Right atrium auricular region (tissue), 2 donors: ENCODE measurements at regions not wholly inside any gene's neighbourhood (a gene's known extent, or its start where the extent isn't known, plus 50 kb on each side); places are given as distances from the start of the nearest gene placed in this dataset.

Source experiments
- DNase-seq: peaks from one replicate; pipeline ENCODE4 v3.0.0-alpha.2; 2019; ENCODE audit warnings: low spot score
- H3K27ac ChIP-seq, 2 donors: fragments of 200-600 bp; sonication (generic); 1 replicate in 1 of 2; 2 replicates in 1 of 2; pipeline ENCODE4 v1.5.1; 2016 to 2019
- H3K27me3 ChIP-seq, 2 donors: fragments of 200-600 bp; sonication (generic); one replicate each; pipeline versions ENCODE4 v1.5.1 to v1.6.0; 2017 to 2019
- H3K36me3 ChIP-seq: fragments of 200-600 bp; sonication (generic); one replicate; pipeline ENCODE4 v1.5.1; 2016
- H3K4me1 ChIP-seq, 2 donors: fragments of 200-600 bp; sonication (generic); one replicate each; pipeline versions ENCODE4 v1.5.1 to v1.6.0; 2017 to 2019
- H3K4me3 ChIP-seq, 2 donors: fragments of 200-600 bp; sonication (generic); 1 replicate in 1 of 2; 2 replicates in 1 of 2; pipeline ENCODE4 v1.5.1; 2017 to 2019; ENCODE audit warnings: mild to moderate bottlenecking in 1 of 2, moderate library complexity in 1 of 2
- H3K9me3 ChIP-seq, 2 donors: fragments of 200-600 bp; sonication (generic); one replicate each; pipeline ENCODE4 v1.5.1; 2019
- TF ChIP-seq, protein P1 (sequence below), 2 donors: fragments of 200-600 bp; sonication (generic); IDR thresholded peaks; one replicate each; pipeline ENCODE4 v1.5.1; 2019; ENCODE audit warnings: antibody characterized with exemption in 2 of 2

DNA sequence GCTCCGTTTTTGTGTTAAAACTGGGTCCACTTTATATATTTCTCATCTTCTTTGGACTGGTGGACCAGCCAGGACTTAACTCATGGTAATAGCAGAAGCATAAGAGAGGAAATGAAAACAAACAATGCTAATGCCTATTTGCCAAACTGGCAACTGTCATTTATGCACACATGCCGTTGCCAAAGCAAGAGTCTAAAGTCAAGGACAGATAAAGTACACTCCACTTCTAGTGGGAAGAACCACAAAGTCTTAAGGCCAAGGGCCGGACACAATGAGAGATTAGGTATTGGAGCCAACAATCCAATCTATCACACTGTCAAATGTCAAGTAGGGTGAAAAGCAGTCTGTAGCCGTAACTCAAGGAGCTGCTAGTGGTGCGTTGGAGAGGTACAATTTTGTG, 157.7 kb downstream of the LYPLAL1 start:
- TF ChIP-seq, protein P1, sequence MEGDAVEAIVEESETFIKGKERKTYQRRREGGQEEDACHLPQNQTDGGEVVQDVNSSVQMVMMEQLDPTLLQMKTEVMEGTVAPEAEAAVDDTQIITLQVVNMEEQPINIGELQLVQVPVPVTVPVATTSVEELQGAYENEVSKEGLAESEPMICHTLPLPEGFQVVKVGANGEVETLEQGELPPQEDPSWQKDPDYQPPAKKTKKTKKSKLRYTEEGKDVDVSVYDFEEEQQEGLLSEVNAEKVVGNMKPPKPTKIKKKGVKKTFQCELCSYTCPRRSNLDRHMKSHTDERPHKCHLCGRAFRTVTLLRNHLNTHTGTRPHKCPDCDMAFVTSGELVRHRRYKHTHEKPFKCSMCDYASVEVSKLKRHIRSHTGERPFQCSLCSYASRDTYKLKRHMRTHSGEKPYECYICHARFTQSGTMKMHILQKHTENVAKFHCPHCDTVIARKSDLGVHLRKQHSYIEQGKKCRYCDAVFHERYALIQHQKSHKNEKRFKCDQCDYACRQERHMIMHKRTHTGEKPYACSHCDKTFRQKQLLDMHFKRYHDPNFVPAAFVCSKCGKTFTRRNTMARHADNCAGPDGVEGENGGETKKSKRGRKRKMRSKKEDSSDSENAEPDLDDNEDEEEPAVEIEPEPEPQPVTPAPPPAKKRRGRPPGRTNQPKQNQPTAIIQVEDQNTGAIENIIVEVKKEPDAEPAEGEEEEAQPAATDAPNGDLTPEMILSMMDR (IDR thresholded peaks at IDR 0.05), result no peak
- no peaks in the 10 kb centered on the region for H3K9me3 ChIP-seq
- H3K4me3 ChIP-seq, result no peak overlapping the region
- no peak overlapping the region for H3K27ac ChIP-seq
- H3K36me3 ChIP-seq, result no peaks in the 10 kb centered on the region
- no peaks in the 10 kb centered on the region for H3K4me1 ChIP-seq
- no peaks in the 10 kb centered on the region for H3K27me3 ChIP-seq
- DNase-seq, result no peak

GRCh38 chr1:219330669-219331068, 157.0 kb downstream of the LYPLAL1 start:
- DNase-seq, result no peak
- Histone ChIP-seq H3K27ac (no peak overlapping the region), H3K4me1 (no peaks in the 10 kb centered on the region), H3K4me3 (no peak overlapping the region), H3K27me3 (no peaks in the 10 kb centered on the region), H3K9me3 (no peaks in the 10 kb centered on the region), H3K36me3 (no peaks in the 10 kb centered on the region)
- TF ChIP-seq, protein P1 (IDR thresholded peaks at IDR 0.05), result no peak

DNA sequence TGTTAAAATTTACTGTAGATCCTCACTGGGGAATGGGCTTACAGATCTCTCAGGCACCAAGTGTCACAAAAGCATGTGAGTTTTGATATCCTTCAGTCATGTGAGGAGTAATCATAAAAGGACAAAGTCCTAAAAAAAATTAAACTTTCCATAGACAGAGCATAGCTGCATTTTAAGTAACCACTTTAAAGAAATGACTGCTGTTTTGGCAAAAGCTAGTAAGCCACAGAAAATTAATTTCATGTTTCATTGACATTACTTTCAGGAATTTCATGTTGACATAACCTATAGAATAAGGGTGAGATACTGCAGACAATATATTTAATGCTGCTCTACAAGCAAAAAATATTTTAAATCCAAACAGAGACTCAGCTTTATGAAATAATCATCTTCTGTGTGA, 156.3 kb downstream of the LYPLAL1 start:
- Histone ChIP-seq H3K27me3 (no peaks in the 10 kb centered on the region), H3K36me3 (no peaks in the 10 kb centered on the region), H3K9me3 (no peaks in the 10 kb centered on the region), H3K4me3 (no peak overlapping the region), H3K27ac (no peak overlapping the region), H3K4me1 (no peaks in the 10 kb centered on the region)
- TF ChIP-seq, protein P1 (IDR thresholded peaks at IDR 0.05), result no peak
- DNase-seq, result no peak

DNA sequence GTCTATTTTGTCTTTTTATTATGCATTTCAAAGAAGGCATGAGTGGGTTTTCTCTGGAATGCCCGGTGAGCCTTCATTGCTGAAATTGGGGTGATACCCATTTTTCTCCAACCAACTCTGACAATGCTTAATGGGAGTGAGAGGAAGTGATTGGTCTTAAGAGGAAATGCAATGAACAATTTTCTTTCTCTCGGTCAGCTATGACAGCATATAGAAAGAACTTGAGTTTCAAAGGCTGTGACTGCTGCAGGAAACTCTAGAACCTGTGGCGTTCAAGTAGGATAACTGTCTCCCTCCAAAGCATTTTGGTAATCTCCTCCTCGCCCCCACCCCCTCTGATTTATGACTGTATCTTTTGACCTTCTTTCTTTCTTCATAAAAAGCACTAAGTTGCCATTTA, 155.9 kb downstream of the LYPLAL1 start:
- Histone ChIP-seq H3K27ac (no peak overlapping the region), H3K36me3 (no peaks in the 10 kb centered on the region), H3K4me3 (no peak overlapping the region), H3K4me1 (no peaks in the 10 kb centered on the region), H3K9me3 (no peaks in the 10 kb centered on the region), H3K27me3 (no peaks in the 10 kb centered on the region)
- TF ChIP-seq, protein P1 (IDR thresholded peaks at IDR 0.05), result no peak
- no peak for DNase-seq

GRCh38 chr1:219326843-219327242, 153.2 kb downstream of the LYPLAL1 start:
- DNase-seq, result no peak
- Histone ChIP-seq H3K9me3 (no peaks in the 10 kb centered on the region), H3K27ac (no peak overlapping the region), H3K36me3 (no peaks in the 10 kb centered on the region), H3K4me1 (no peaks in the 10 kb centered on the region), H3K4me3 (no peak overlapping the region), H3K27me3 (no peaks in the 10 kb centered on the region)
- TF ChIP-seq, protein P1 (IDR thresholded peaks at IDR 0.05), result no peak

GRCh38 chr1:219325368-219325742, 151.7 kb downstream of the LYPLAL1 start:
- Histone ChIP-seq H3K4me3 (no peak overlapping the region), H3K27ac (no peak overlapping the region), H3K9me3 (no peaks in the 10 kb centered on the region), H3K27me3 (no peaks in the 10 kb centered on the region), H3K4me1 (no peaks in the 10 kb centered on the region), H3K36me3 (no peaks in the 10 kb centered on the region)
- TF ChIP-seq, protein P1 (IDR thresholded peaks at IDR 0.05), result no peak
- no peak for DNase-seq
